Neural crest cell (in vitro differentiated cells): ENCODE measurements at regions not wholly inside any gene's neighbourhood (a gene's known extent, or its start where the extent isn't known, plus 50 kb on each side); places are given as distances from the start of the nearest gene placed in this dataset.
"Not testable (repeated sequence)": the region's sequence is repeated elsewhere in the genome, so short reads cannot be mapped to it uniquely, and the experiment has no call there.

Experiments used
- DNase-seq: peaks from one replicate; pipeline ENCODE4 v3.0.0; 2021; ENCODE audit warnings: low read depth, mixed read lengths, low spot score
- H3K27ac Mint-ChIP-seq: one replicate; pipeline ENCODE4 v1.8.0; 2021; ENCODE audit warnings: mild to moderate bottlenecking, mixed read lengths; ENCODE audit not compliant: unreplicated experiment
- H3K27me3 Mint-ChIP-seq: 2 replicates; pipeline ENCODE4 v1.8.0; 2021; ENCODE audit warnings: low read depth, mild to moderate bottlenecking, mixed read lengths
- H3K36me3 Mint-ChIP-seq: 2 replicates; pipeline ENCODE4 v1.8.0; 2021; ENCODE audit warnings: low read depth, mild to moderate bottlenecking, mixed read lengths
- H3K4me1 Mint-ChIP-seq: 2 replicates; pipeline ENCODE4 v1.8.0; 2021; ENCODE audit warnings: mixed read lengths
- H3K4me3 Mint-ChIP-seq: one replicate; pipeline ENCODE4 v1.8.0; 2021; ENCODE audit warnings: mild to moderate bottlenecking, mixed read lengths
- H3K9me3 Mint-ChIP-seq: 2 replicates; pipeline ENCODE4 v1.8.0; 2021; ENCODE audit warnings: mixed read lengths
- CTCF ChIP-seq: fragments of 200-600 bp; sonication (generic); conservative IDR thresholded peaks from 2 replicates; pipeline ENCODE4 v1.5.0; 2021; ENCODE audit warnings: antibody characterized with exemption, mild to moderate bottlenecking

DNA sequence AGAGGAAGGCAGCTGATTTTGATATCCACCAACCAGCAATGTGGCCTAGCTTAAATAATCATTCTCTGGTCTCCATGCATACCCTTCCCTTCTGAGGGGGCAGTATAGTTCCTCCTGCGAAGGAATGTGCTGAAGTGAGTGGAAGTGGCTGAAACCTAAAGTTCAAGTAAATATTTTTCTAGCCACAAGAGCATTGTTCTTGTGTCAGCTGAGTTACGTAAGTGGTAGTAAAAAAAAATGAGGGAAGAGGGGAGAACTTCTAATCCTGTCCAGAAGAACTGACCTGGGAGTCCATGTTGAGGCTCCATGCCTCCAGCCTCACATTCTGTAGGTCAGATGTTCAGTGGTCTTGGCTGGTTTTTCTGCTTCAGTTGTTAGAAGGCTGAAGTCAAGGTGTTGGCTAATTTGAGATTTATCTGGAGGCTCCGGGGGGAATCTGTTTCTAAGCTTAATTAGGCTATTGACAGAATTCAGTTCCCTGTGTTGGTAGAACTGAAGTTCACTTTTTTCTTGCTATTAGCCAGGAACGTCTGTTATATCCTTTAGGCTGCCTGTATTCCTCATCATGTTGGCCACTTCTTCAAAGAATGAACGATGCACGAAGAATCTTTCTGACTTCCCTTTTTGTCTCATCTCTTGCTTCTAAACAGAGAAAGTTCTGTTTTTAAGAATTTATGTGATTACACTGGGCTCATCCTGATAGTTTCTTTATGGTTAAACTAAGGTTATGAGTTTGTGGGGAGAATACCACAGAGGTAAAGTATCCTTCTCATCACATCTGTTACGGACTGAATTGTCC, 207.1 kb upstream of the PRSS16 start:
- Mint-ChIP-seq H3K36me3 (no peaks in the 10 kb centered on the region), H3K27ac (no peak overlapping the region), H3K4me3 (no peak overlapping the region), H3K9me3 (peaks cover 4% of the 10 kb centered on the region), H3K4me1 (no peaks in the 10 kb centered on the region), H3K27me3 (peaks cover 22% of the 10 kb centered on the region)
- no peak for DNase-seq
- no peak for TF ChIP-seq CTCF

DNA sequence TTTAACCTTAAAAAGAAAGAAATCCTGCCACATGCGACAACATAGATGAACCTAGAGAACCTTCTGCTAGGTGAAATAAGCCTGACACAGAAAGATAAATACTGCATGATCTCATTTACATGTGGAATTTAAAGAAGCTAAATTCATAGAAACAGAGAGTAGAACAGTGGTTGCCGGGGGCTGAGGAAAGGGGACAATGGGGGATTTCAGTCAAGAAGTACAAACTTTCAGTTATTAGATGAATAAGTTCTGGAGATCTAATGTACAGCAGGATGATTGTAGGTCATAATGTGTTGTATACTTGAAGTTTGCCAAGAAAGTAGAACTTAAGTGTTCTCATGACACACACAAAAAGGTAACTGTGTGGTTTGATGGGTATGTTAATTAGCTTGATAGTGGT, 204.3 kb upstream of the PRSS16 start:
- Mint-ChIP-seq H3K4me1 (no peaks in the 10 kb centered on the region), H3K27me3 (peaks cover 20% of the 10 kb centered on the region), H3K27ac (no peak overlapping the region), H3K9me3 (peaks cover 4% of the 10 kb centered on the region), H3K36me3 (no peaks in the 10 kb centered on the region), H3K4me3 (no peak overlapping the region)
- TF ChIP-seq CTCF, result no peak
- DNase-seq, result no peak

- H3K9me3 Mint-ChIP-seq, DNase-seq, H3K27ac Mint-ChIP-seq, H3K4me1 Mint-ChIP-seq, H3K36me3 Mint-ChIP-seq, H3K4me3 Mint-ChIP-seq: not testable (repeated sequence)
- H3K27me3 Mint-ChIP-seq, result peaks cover 19% of the 10 kb centered on the region
Observed at GRCh38 chr6:27045131-27045530, 202.4 kb upstream of the PRSS16 start.

DNA sequence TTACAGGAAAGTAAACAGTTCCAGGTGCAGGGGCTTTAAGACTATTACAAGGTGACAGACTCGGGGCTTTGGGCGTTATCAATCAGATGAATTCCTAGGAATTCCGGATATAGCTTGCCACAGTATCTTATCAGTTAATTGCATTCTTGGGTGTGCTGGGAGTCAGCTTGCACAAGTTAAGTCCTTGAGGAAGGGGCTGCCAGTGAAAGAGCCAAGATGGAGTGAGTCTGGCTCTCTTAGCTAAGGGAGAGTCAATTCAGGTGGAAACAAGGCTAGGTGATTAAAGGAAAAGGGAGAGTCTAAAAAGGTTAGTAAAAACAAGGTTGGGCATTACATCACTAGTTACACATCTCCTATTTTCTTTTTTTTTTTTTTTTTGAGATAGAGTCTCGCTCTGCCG, 199.8 kb upstream of the PRSS16 start:
- H3K36me3 Mint-ChIP-seq, H3K27ac Mint-ChIP-seq, H3K9me3 Mint-ChIP-seq, H3K4me1 Mint-ChIP-seq, H3K4me3 Mint-ChIP-seq, DNase-seq, H3K27me3 Mint-ChIP-seq: not testable (repeated sequence)

DNA sequence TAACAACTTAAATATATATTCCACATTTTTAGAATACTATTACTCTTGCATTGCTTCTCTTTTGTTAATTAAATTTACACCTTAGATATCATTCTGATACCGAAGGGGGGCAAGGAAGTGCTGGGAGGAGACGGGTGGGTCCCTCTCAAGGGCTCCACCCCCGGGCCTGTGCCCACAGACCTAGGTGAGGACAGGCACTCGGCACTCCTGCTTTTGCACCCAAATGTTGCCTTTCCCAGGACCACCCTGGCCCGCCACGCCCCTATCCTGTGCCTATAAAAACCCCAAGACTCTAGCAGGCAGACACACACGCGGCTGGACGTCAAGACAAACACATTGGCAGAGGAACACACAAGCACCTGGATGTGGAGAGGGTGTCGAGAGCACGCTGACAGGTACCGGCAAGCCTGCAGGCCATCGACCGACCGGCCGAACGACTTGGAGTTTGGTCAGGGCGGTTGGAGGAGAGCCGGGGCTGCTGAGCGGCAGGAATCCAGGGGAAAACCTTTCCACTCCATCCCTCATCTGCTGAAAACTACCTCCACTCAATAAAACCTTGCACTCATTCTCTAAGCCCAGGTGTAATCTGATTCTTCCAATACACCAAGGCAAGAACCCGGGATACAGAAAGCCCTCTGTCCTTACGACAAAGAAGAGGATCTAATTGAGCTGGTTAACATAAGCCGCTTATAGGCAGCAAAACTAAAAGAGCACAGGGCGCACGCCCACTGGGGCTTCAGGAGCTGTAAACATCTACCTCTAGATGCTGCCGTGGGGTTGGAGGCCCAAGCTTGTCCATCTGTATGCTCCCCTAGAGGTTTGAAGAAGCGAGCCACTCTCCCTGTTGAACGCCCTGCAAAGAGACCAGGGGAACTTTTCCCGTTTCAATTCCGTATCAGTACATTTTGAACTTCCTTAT, 197.4 kb upstream of the PRSS16 start:
- no peak for TF ChIP-seq CTCF
- Mint-ChIP-seq H3K27me3 (no peaks in the 10 kb centered on the region), H3K4me1 (no peaks in the 10 kb centered on the region), H3K36me3 (no peaks in the 10 kb centered on the region), H3K27ac (no peak overlapping the region), H3K9me3 (no peaks in the 10 kb centered on the region), H3K4me3 (no peak overlapping the region)
- DNase-seq, result no peak

DNA sequence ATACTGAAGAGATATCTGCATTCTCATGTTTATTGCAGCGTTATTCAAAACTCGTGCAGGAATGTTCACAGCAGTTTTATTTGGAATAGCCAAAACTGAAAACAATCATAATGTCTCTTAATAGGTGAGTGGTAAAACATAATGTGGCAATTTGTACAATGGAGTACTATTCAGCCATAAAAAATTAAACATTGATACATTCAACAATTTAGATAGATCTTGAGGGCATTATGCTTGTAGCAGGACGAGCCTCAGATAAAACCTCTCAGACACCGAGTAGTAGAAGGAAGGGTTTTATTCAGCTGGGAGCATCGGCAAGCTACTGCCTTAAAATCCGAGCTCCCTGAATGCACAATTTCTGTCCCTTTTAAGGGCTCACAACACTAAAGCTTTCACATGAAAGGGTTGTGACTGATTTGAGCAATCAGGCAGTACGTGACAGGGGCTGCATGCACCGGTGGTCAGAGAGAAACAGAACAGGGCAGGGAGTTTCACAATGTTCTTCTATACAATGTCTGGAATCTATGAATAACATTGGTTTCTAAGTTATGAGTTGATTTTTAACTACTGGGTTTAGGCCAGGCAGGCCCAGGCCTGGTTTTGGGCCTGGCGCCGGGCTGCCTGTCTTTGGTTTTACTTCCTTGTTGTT, 195.3 kb upstream of the PRSS16 start:
- not testable (repeated sequence) for H3K36me3 Mint-ChIP-seq, H3K4me3 Mint-ChIP-seq, H3K4me1 Mint-ChIP-seq, H3K27me3 Mint-ChIP-seq, H3K9me3 Mint-ChIP-seq, DNase-seq, H3K27ac Mint-ChIP-seq
